ENCODE measurements at regions not wholly inside any gene's neighbourhood (a gene's known extent, or its start where the extent isn't known, plus 50 kb on each side); places are given as distances from the start of the nearest gene placed in this dataset.

- DNase-seq (ENCODE audit: low read depth, low spot score) (no peak), FAIRE-seq (no peak)
- H3K9ac ChIP-seq (ENCODE audit: control insufficient read depth, extremely low read depth, insufficient read depth, low read length): no peak overlapping the region
- no peak overlapping the region for H3K4me3 ChIP-seq (ENCODE audit: control insufficient read depth in 2 of 3, extremely low read depth in 1 of 3, insufficient read depth in 2 of 3, low read depth in 1 of 3, low read length in 3 of 3)
- no peaks in the 10 kb centered on the region for H3K9me3 ChIP-seq (ENCODE audit: control insufficient read depth, low read depth, low read length)
- no peak overlapping the region for H3K27ac ChIP-seq (ENCODE audit: control insufficient read depth, insufficient read depth, low read length)
- H2AFZ ChIP-seq (ENCODE audit: control insufficient read depth, low read length): no peak overlapping the region
- no peak for TF ChIP-seq CTCF (optimal IDR thresholded peaks at IDR 0.05 in 1 of 3, IDR thresholded peaks at IDR 0.05 in 1 of 3, conservative IDR thresholded peaks at IDR 0.05 in 1 of 3; ENCODE audit: extremely low read depth in 1 of 3, insufficient read depth in 2 of 3, low read length in 3 of 3)
- no peak for TF ChIP-seq EZH2 (IDR thresholded peaks at IDR 0.05; ENCODE audit: low read length)
- H3K4me2 ChIP-seq (ENCODE audit: control insufficient read depth, extremely low read depth, insufficient read depth, low read depth, low read length): no peak overlapping the region
- H3K4me1 ChIP-seq (ENCODE audit: control insufficient read depth, extremely low read depth, insufficient read depth, low read length): no peaks in the 10 kb centered on the region
- H4K20me1 ChIP-seq (ENCODE audit: control insufficient read depth, extremely low read depth, insufficient read depth, low read length): no peaks in the 10 kb centered on the region
- dilution Hi-C loops (cut with MboI; ENCODE audit: extremely low pct_ligation_motif_present, low sequenced_read_pairs): no loop called here
- H3K79me2 ChIP-seq (ENCODE audit: control insufficient read depth, insufficient read depth, low read length): no peaks in the 10 kb centered on the region
- H3K36me3 ChIP-seq (ENCODE audit: control insufficient read depth in 2 of 2, extremely low read depth in 1 of 2, insufficient read depth in 2 of 2, low read length in 2 of 2): no peaks in the 10 kb centered on the region
- no peaks in the 10 kb centered on the region for H3K9me1 ChIP-seq (ENCODE audit: control insufficient read depth, extremely low read depth, insufficient read depth, low read length)
- no peaks in the 10 kb centered on the region for H3K27me3 ChIP-seq (ENCODE audit: control insufficient read depth, extremely low read depth, insufficient read depth, low read length)
These were observed 373.1 kb upstream of the SMC2 start for GRCh38 chr9:103721056-103721455.

GRCh38 chr9:103730866-103731265 is 363.2 kb upstream of the SMC2 start:
- H3K27ac ChIP-seq (ENCODE audit: control insufficient read depth, insufficient read depth, low read length): no peak overlapping the region
- TF ChIP-seq EZH2 (IDR thresholded peaks at IDR 0.05; ENCODE audit: low read length) (no peak), CTCF (optimal IDR thresholded peaks at IDR 0.05 in 1 of 3, IDR thresholded peaks at IDR 0.05 in 1 of 3, conservative IDR thresholded peaks at IDR 0.05 in 1 of 3; ENCODE audit: extremely low read depth in 1 of 3, insufficient read depth in 2 of 3, low read length in 3 of 3) (no peak)
- no peak overlapping the region for H3K4me3 ChIP-seq (ENCODE audit: control insufficient read depth in 2 of 3, extremely low read depth in 1 of 3, insufficient read depth in 2 of 3, low read depth in 1 of 3, low read length in 3 of 3)
- H3K9me3 ChIP-seq (ENCODE audit: control insufficient read depth, low read depth, low read length): no peaks in the 10 kb centered on the region
- dilution Hi-C loops (cut with MboI; ENCODE audit: extremely low pct_ligation_motif_present, low sequenced_read_pairs): no loop called here
- H3K4me1 ChIP-seq (ENCODE audit: control insufficient read depth, extremely low read depth, insufficient read depth, low read length): no peaks in the 10 kb centered on the region
- no peaks in the 10 kb centered on the region for H3K36me3 ChIP-seq (ENCODE audit: control insufficient read depth in 2 of 2, extremely low read depth in 1 of 2, insufficient read depth in 2 of 2, low read length in 2 of 2)
- no peak overlapping the region for H3K4me2 ChIP-seq (ENCODE audit: control insufficient read depth, extremely low read depth, insufficient read depth, low read depth, low read length)
- no peaks in the 10 kb centered on the region for H3K27me3 ChIP-seq (ENCODE audit: control insufficient read depth, extremely low read depth, insufficient read depth, low read length)
- no peak for DNase-seq (ENCODE audit: low read depth, low spot score)
- FAIRE-seq: no peak
- H3K9ac ChIP-seq (ENCODE audit: control insufficient read depth, extremely low read depth, insufficient read depth, low read length): no peak overlapping the region
- no peaks in the 10 kb centered on the region for H4K20me1 ChIP-seq (ENCODE audit: control insufficient read depth, extremely low read depth, insufficient read depth, low read length)
- H3K79me2 ChIP-seq (ENCODE audit: control insufficient read depth, insufficient read depth, low read length): no peaks in the 10 kb centered on the region
- no peaks in the 10 kb centered on the region for H3K9me1 ChIP-seq (ENCODE audit: control insufficient read depth, extremely low read depth, insufficient read depth, low read length)
- no peak overlapping the region for H2AFZ ChIP-seq (ENCODE audit: control insufficient read depth, low read length)

All from keratinocyte (primary cell).